ENCODE measurements at regions not wholly inside any gene's neighbourhood (a gene's known extent, or its start where the extent isn't known, plus 50 kb on each side); places are given as distances from the start of the nearest gene placed in this dataset.

DNA sequence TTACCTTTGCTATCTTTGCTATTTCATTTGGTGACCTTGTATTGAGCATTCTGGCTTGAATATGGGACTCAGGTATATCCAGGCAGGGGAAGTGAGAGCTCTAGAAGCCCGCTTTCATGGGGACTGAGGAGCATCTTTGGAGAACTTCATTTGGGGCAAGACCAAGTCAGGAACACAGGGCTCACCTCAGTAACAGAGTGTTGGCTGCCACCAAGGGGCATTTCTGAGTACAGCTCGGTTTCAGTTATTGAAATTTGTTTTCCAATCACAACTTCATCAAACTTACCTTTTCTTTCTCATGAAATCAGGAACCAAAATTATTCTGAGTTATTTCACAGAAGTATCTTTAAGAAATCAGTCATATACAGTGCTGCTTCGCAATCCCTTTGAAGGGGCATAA, 337.2 kb downstream of the C7orf25 start:
- H3K36me3 ChIP-seq (ENCODE audit: control insufficient read depth, insufficient read depth, low read length): no peaks in the 10 kb centered on the region
- ChIA-PET CTCF (no interaction called here), POLR2A (no interaction called here)
- no TSS peak for BruUV-seq (replicated peaks)
- in situ Hi-C loops (cut with HindIII; ENCODE audit: low pct_unique_long_range_greater_than_20kb, low sequenced_read_pairs): no loop called here
- H3K9me3 ChIP-seq (ENCODE audit: control insufficient read depth, insufficient read depth, low read depth, low read length): no peaks in the 10 kb centered on the region
- intact Hi-C loops (cut with micrococcal nuclease; ENCODE audit: unreplicated experiment): no loop called here
- no peak for TF ChIP-seq POLR2AphosphoS5 (IDR thresholded peaks at IDR 0.05; ENCODE audit: low read depth, low read length)
- TF ChIP-seq, protein P1, sequence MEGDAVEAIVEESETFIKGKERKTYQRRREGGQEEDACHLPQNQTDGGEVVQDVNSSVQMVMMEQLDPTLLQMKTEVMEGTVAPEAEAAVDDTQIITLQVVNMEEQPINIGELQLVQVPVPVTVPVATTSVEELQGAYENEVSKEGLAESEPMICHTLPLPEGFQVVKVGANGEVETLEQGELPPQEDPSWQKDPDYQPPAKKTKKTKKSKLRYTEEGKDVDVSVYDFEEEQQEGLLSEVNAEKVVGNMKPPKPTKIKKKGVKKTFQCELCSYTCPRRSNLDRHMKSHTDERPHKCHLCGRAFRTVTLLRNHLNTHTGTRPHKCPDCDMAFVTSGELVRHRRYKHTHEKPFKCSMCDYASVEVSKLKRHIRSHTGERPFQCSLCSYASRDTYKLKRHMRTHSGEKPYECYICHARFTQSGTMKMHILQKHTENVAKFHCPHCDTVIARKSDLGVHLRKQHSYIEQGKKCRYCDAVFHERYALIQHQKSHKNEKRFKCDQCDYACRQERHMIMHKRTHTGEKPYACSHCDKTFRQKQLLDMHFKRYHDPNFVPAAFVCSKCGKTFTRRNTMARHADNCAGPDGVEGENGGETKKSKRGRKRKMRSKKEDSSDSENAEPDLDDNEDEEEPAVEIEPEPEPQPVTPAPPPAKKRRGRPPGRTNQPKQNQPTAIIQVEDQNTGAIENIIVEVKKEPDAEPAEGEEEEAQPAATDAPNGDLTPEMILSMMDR (IDR thresholded peaks at IDR 0.05): no peak
- TF ChIP-seq, protein P2, sequence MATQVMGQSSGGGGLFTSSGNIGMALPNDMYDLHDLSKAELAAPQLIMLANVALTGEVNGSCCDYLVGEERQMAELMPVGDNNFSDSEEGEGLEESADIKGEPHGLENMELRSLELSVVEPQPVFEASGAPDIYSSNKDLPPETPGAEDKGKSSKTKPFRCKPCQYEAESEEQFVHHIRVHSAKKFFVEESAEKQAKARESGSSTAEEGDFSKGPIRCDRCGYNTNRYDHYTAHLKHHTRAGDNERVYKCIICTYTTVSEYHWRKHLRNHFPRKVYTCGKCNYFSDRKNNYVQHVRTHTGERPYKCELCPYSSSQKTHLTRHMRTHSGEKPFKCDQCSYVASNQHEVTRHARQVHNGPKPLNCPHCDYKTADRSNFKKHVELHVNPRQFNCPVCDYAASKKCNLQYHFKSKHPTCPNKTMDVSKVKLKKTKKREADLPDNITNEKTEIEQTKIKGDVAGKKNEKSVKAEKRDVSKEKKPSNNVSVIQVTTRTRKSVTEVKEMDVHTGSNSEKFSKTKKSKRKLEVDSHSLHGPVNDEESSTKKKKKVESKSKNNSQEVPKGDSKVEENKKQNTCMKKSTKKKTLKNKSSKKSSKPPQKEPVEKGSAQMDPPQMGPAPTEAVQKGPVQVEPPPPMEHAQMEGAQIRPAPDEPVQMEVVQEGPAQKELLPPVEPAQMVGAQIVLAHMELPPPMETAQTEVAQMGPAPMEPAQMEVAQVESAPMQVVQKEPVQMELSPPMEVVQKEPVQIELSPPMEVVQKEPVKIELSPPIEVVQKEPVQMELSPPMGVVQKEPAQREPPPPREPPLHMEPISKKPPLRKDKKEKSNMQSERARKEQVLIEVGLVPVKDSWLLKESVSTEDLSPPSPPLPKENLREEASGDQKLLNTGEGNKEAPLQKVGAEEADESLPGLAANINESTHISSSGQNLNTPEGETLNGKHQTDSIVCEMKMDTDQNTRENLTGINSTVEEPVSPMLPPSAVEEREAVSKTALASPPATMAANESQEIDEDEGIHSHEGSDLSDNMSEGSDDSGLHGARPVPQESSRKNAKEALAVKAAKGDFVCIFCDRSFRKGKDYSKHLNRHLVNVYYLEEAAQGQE (IDR thresholded peaks at IDR 0.05; ENCODE audit: insufficient read depth in 1 of 2, low read depth in 2 of 2, low read length in 1 of 2): no peak
- no peak for TF ChIP-seq SIN3A (IDR thresholded peaks at IDR 0.05; ENCODE audit: borderline replicate concordance, insufficient read depth, low read depth, low read length)
- no peak for TF ChIP-seq TCF7L2 (IDR thresholded peaks at IDR 0.05; ENCODE audit: low read depth, low read length)
- H3K27me3 ChIP-seq (ENCODE audit: control insufficient read depth, insufficient read depth, low read length): no peaks in the 10 kb centered on the region
- DNase-seq (ENCODE audit: low read depth, low spot score) (no peak), ATAC-seq (no peak)
- H3K27ac ChIP-seq (ENCODE audit: low read length): no peak overlapping the region
- H3K4me1 ChIP-seq (ENCODE audit: control insufficient read depth, insufficient read depth, low read length): no peaks in the 10 kb centered on the region
- H3K4me3 ChIP-seq (ENCODE audit: low read depth in 2 of 2, low read length in 2 of 2): no peak overlapping the region

DNA sequence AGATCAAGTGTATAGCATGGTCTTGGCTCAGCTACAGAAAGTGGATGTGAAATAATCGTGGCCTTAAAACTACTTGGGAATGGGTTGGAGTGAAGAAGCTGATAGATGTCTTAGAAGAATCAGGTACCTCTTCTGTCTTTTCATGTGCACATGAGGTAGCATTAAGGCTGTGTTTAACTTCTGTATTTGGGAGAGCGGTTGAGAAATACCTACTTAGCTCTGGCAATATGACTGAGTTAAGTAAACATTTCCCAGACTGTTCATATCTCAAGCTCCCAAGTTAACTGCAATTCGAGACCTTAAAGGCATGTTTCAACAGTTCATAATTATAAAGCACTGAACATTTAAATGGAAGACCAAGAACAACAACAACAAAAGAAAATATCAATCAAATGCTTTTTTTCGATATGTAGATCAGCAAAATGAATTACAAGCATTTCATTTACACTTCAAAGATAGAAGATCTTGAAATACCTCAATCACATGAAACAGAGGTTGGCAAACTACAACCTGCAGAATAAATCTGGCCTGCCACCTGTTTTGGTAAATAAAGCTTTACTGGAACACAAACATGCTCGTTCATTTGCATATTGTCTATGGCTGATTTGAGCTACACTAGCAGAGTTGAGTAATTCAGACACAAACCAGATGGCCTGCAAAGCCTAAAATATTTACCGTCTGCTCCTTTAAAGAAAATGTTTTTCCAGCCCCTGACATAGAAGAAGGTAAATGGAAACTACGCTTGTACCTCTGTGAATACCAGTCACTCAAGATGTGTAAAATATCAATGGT, 337.1 kb upstream of the GLI3 start:
- in situ Hi-C loops (cut with HindIII; ENCODE audit: low pct_unique_long_range_greater_than_20kb, low sequenced_read_pairs): no loop called here
- TF ChIP-seq SIN3A (IDR thresholded peaks at IDR 0.05; ENCODE audit: borderline replicate concordance, insufficient read depth, low read depth, low read length): no peak
- no peak for TF ChIP-seq POLR2AphosphoS5 (IDR thresholded peaks at IDR 0.05; ENCODE audit: low read depth, low read length)
- TF ChIP-seq, protein P1 (IDR thresholded peaks at IDR 0.05): no peak
- TF ChIP-seq, protein P2 (IDR thresholded peaks at IDR 0.05; ENCODE audit: insufficient read depth in 1 of 2, low read depth in 2 of 2, low read length in 1 of 2): no peak
- no peak for TF ChIP-seq TCF7L2 (IDR thresholded peaks at IDR 0.05; ENCODE audit: low read depth, low read length)
- no peak for ATAC-seq
- DNase-seq (ENCODE audit: low read depth, low spot score): no peak
- intact Hi-C loops (cut with micrococcal nuclease; ENCODE audit: unreplicated experiment): no loop called here
- no peak overlapping the region for H3K4me3 ChIP-seq (ENCODE audit: low read depth in 2 of 2, low read length in 2 of 2)
- no peaks in the 10 kb centered on the region for H3K9me3 ChIP-seq (ENCODE audit: control insufficient read depth, insufficient read depth, low read depth, low read length)
- no peaks in the 10 kb centered on the region for H3K36me3 ChIP-seq (ENCODE audit: control insufficient read depth, insufficient read depth, low read length)
- no TSS peak for BruUV-seq (replicated peaks)
- no peaks in the 10 kb centered on the region for H3K27me3 ChIP-seq (ENCODE audit: control insufficient read depth, insufficient read depth, low read length)
- CTCF ChIA-PET: no interaction called here
- no peaks in the 10 kb centered on the region for H3K4me1 ChIP-seq (ENCODE audit: control insufficient read depth, insufficient read depth, low read length)
- H3K27ac ChIP-seq (ENCODE audit: low read length): no peak overlapping the region
- POLR2A ChIA-PET: no interaction called here
